Loucy (cell line): ENCODE measurements at regions not wholly inside any gene's neighbourhood (a gene's known extent, or its start where the extent isn't known, plus 50 kb on each side); places are given as distances from the start of the nearest gene placed in this dataset.

ENCODE experiments used
- H2AFZ ChIP-seq: fragments of 200-600 bp; sonication (generic); 2 replicates; pipeline ENCODE4 v1.6.0; 2016; ENCODE audit warnings: antibody characterized with exemption, mild to moderate bottlenecking, low read length, moderate library complexity
- H3F3A ChIP-seq: fragments of 200-600 bp; 2 replicates; pipeline ENCODE4 v1.6.0; 2016; ENCODE audit warnings: antibody characterized with exemption, low read depth, mild to moderate bottlenecking
- H3K27me3 ChIP-seq: fragments of 200-600 bp; sonication (generic); 2 replicates; pipeline ENCODE4 v1.6.1; 2014; ENCODE audit warnings: low read length, mild to moderate bottlenecking; ENCODE audit not compliant: insufficient read depth, poor library complexity, severe bottlenecking
- H3K36me3 ChIP-seq: fragments of 200-600 bp; sonication (generic); 2 replicates; pipeline ENCODE4 v1.6.1; 2016; ENCODE audit warnings: low read length; ENCODE audit not compliant: insufficient read depth
- H3K4me1 ChIP-seq: fragments of 200-600 bp; sonication (generic); 2 replicates; pipeline ENCODE4 v1.5.1; 2014; ENCODE audit warnings: low read length, mild to moderate bottlenecking; ENCODE audit not compliant: insufficient read depth, poor library complexity, severe bottlenecking
- H3K4me2 ChIP-seq: fragments of 200-600 bp; sonication (generic); 2 replicates; pipeline ENCODE4 v1.6.0; 2014; ENCODE audit warnings: antibody characterized with exemption, low read length, low read depth, mild to moderate bottlenecking; ENCODE audit not compliant: poor library complexity, severe bottlenecking
- H3K4me3 ChIP-seq: fragments of 200-600 bp; sonication (generic); 2 replicates; pipeline ENCODE4 v1.5.1; 2014; ENCODE audit warnings: low read length, mild to moderate bottlenecking, mixed read lengths; ENCODE audit not compliant: poor library complexity, severe bottlenecking
- H3K79me2 ChIP-seq: fragments of 200-600 bp; sonication (generic); 2 replicates; pipeline ENCODE4 v1.6.1; 2014; ENCODE audit warnings: low read length; ENCODE audit not compliant: insufficient read depth
- H3K9ac ChIP-seq: fragments of 200-600 bp; sonication (generic); 2 replicates; pipeline ENCODE4 v1.6.0; 2014; ENCODE audit warnings: mild to moderate bottlenecking, low read depth, low read length, moderate library complexity; ENCODE audit not compliant: poor library complexity, severe bottlenecking
- H3K9me2 ChIP-seq: fragments of 200-600 bp; sonication (generic); replicated peaks from 2 replicates; pipeline ENCODE4 v1.6.1; 2016; ENCODE audit warnings: low read depth, low read length, mixed read lengths
- H3K9me3 ChIP-seq: fragments of 200-600 bp; sonication (generic); 2 replicates; pipeline ENCODE4 v1.6.1; 2014; ENCODE audit warnings: mild to moderate bottlenecking, antibody characterized with exemption, low read length, low read depth; ENCODE audit not compliant: insufficient read depth
- H4K20me1 ChIP-seq: fragments of 200-600 bp; sonication (generic); 2 replicates; pipeline ENCODE4 v1.6.0; 2014; ENCODE audit warnings: antibody characterized with exemption, low read length, mild to moderate bottlenecking; ENCODE audit not compliant: insufficient read depth, poor library complexity, severe bottlenecking
- EZH2phosphoT487 ChIP-seq: fragments of 200-600 bp; IDR thresholded peaks from 2 replicates; pipeline ENCODE4 v1.6.1; 2018; ENCODE audit warnings: antibody characterized with exemption, mild to moderate bottlenecking, moderate library complexity, borderline replicate concordance
- TF ChIP-seq, protein P1 (sequence below): fragments of 200-600 bp; sonication (generic); conservative IDR thresholded peaks from 2 replicates; pipeline ENCODE4 v1.5.1; 2014; ENCODE audit warnings: mild to moderate bottlenecking, antibody characterized with exemption, low read length

DNA sequence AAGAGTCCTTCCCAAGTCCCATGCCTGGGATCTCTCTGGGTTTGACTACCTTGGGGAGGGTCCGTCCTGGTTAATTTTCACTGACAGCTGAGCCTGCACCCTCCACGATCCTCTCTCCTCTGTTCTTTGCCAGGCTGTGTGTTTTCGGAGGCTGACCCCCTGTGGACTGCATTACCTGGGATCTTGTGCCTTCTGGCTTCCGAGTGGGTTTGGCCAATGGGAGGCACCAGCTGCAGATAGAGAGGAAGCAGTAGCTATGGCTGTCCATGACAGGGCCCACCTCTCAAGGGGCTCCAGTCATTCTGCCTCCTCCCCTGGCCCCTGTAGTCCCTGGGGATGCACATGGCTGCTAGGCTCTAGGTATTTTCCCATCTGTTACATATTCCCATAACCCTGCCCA lies 285.0 kb downstream of the DMRT2 start:
- H3K9me3 ChIP-seq: no peaks in the 10 kb centered on the region

DNA sequence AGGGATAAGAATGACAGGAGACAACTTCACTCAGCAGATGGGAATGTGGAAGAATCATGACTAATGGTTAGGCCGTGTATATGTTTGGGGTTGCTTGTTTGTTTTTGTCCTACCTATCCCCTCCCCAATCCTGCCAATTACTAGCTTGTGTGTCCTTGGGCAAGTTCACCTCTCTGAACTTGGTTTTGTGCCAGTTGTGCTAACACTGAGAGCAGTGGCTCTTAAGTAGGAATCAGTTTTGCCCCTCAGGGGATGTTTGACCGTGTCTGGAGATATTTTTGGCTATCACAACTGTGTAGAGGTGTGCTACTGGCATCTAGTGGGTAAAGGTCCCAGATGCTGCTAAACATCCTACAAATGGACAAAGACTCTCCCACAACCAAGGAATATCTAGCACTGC lies 287.0 kb downstream of the DMRT2 start:
- Histone ChIP-seq H3K79me2 (no peaks in the 10 kb centered on the region), H3K4me2 (no peak overlapping the region), H3K4me1 (peaks cover 8% of the 10 kb centered on the region), H4K20me1 (no peaks in the 10 kb centered on the region), H3K9me2 (no peaks in the 10 kb centered on the region), H3K36me3 (no peaks in the 10 kb centered on the region), H3K4me3 (no peak overlapping the region), H3K27me3 (no peaks in the 10 kb centered on the region), H3F3A (no peaks in the 10 kb centered on the region), H3K9ac (no peak overlapping the region), H3K9me3 (no peaks in the 10 kb centered on the region), H2AFZ (no peak overlapping the region)
- TF ChIP-seq, protein P1, sequence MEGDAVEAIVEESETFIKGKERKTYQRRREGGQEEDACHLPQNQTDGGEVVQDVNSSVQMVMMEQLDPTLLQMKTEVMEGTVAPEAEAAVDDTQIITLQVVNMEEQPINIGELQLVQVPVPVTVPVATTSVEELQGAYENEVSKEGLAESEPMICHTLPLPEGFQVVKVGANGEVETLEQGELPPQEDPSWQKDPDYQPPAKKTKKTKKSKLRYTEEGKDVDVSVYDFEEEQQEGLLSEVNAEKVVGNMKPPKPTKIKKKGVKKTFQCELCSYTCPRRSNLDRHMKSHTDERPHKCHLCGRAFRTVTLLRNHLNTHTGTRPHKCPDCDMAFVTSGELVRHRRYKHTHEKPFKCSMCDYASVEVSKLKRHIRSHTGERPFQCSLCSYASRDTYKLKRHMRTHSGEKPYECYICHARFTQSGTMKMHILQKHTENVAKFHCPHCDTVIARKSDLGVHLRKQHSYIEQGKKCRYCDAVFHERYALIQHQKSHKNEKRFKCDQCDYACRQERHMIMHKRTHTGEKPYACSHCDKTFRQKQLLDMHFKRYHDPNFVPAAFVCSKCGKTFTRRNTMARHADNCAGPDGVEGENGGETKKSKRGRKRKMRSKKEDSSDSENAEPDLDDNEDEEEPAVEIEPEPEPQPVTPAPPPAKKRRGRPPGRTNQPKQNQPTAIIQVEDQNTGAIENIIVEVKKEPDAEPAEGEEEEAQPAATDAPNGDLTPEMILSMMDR: peak; percentile 39
- TF ChIP-seq EZH2phosphoT487: no peak

More for the DNA sequence above, 285.0 kb downstream of the DMRT2 start:
- Histone ChIP-seq H3K4me2 (no peak overlapping the region), H3K4me1 (peaks cover 9% of the 10 kb centered on the region), H4K20me1 (no peaks in the 10 kb centered on the region), H2AFZ (no peak overlapping the region), H3F3A (no peaks in the 10 kb centered on the region), H3K4me3 (no peak overlapping the region), H3K36me3 (no peaks in the 10 kb centered on the region), H3K9me2 (no peaks in the 10 kb centered on the region), H3K9ac (no peak overlapping the region), H3K27me3 (no peaks in the 10 kb centered on the region), H3K79me2 (no peaks in the 10 kb centered on the region)
- TF ChIP-seq EZH2phosphoT487: no peak
- TF ChIP-seq, protein P1: no peak

DNA sequence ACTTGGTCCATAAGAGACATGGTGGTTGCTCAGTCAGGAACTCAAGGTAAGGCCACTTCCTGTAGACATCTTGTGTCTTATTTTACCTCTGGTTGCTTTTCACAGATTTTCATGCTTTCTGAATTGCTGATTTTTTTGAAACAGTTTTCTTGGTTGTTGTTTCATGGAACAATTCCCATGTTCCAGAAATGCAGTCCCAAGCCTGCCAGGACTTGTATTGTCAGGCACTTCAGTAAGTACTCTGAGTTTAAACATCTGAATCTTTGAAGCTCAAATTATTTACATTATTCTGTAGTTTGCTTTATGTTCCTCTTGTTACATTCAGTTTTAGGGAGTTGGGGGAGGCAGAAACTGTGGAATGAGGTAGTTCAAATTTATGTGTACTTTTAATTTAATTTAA lies 290.2 kb downstream of the DMRT2 start:
- H3F3A ChIP-seq: no peaks in the 10 kb centered on the region
- H3K9me3 ChIP-seq: no peaks in the 10 kb centered on the region
- H3K9me2 ChIP-seq: no peaks in the 10 kb centered on the region
- no peaks in the 10 kb centered on the region for H3K79me2 ChIP-seq
- H4K20me1 ChIP-seq: no peaks in the 10 kb centered on the region
- H3K4me1 ChIP-seq: no peaks in the 10 kb centered on the region
- H3K9ac ChIP-seq: no peak overlapping the region
- no peaks in the 10 kb centered on the region for H3K27me3 ChIP-seq
- H3K4me2 ChIP-seq: no peak overlapping the region
- H3K36me3 ChIP-seq: no peaks in the 10 kb centered on the region
- TF ChIP-seq EZH2phosphoT487: no peak
- TF ChIP-seq, protein P1: no peak
- H3K4me3 ChIP-seq: no peak overlapping the region
- H2AFZ ChIP-seq: no peak overlapping the region
